ENCODE measurements at regions not wholly inside any gene's neighbourhood (a gene's known extent, or its start where the extent isn't known, plus 50 kb on each side); places are given as distances from the start of the nearest gene placed in this dataset.

- TF ChIP-seq, protein P1, sequence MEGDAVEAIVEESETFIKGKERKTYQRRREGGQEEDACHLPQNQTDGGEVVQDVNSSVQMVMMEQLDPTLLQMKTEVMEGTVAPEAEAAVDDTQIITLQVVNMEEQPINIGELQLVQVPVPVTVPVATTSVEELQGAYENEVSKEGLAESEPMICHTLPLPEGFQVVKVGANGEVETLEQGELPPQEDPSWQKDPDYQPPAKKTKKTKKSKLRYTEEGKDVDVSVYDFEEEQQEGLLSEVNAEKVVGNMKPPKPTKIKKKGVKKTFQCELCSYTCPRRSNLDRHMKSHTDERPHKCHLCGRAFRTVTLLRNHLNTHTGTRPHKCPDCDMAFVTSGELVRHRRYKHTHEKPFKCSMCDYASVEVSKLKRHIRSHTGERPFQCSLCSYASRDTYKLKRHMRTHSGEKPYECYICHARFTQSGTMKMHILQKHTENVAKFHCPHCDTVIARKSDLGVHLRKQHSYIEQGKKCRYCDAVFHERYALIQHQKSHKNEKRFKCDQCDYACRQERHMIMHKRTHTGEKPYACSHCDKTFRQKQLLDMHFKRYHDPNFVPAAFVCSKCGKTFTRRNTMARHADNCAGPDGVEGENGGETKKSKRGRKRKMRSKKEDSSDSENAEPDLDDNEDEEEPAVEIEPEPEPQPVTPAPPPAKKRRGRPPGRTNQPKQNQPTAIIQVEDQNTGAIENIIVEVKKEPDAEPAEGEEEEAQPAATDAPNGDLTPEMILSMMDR (IDR thresholded peaks at IDR 0.05), result no peak
- no peak for TF ChIP-seq POLR2A (IDR thresholded peaks at IDR 0.05)
- no peak for TF ChIP-seq POLR2AphosphoS5 (IDR thresholded peaks at IDR 0.05)
These were observed 151.1 kb downstream of the CXCL12 start for GRCh38 chr10:44233561-44234482.
